C4-2B (cell line): ENCODE measurements at regions not wholly inside any gene's neighbourhood (a gene's known extent, or its start where the extent isn't known, plus 50 kb on each side); places are given as distances from the start of the nearest gene placed in this dataset.

Experiments used
- H3K27ac ChIP-seq: fragments of 450-650 bp; 2 replicates; pipeline ENCODE4 v1.5.1; 2017
- CTCF ChIP-seq: fragments of 450-650 bp; conservative IDR thresholded peaks from 2 replicates; pipeline ENCODE4 v1.5.1; 2017; ENCODE audit warnings: mild to moderate bottlenecking
- ZFX ChIP-seq: fragments of 450-650 bp; IDR thresholded peaks from 2 replicates; pipeline ENCODE4 v1.6.1; 2017

- peak; percentile 87 for TF ChIP-seq CTCF
- no peak for TF ChIP-seq ZFX
- no peak overlapping the region for H3K27ac ChIP-seq
These were observed 226.8 kb downstream of the LMX1A start for GRCh38 chr1:165129568-165130164.

GRCh38 chr1:165124772-165125171, 231.7 kb downstream of the LMX1A start:
- H3K27ac ChIP-seq, result no peak overlapping the region
- TF ChIP-seq CTCF, result no peak
- no peak for TF ChIP-seq ZFX

- TF ChIP-seq ZFX (no peak), CTCF (no peak)
- H3K27ac ChIP-seq, result no peak overlapping the region
These were observed 237.4 kb downstream of the LMX1A start for GRCh38 chr1:165119086-165119485.

DNA sequence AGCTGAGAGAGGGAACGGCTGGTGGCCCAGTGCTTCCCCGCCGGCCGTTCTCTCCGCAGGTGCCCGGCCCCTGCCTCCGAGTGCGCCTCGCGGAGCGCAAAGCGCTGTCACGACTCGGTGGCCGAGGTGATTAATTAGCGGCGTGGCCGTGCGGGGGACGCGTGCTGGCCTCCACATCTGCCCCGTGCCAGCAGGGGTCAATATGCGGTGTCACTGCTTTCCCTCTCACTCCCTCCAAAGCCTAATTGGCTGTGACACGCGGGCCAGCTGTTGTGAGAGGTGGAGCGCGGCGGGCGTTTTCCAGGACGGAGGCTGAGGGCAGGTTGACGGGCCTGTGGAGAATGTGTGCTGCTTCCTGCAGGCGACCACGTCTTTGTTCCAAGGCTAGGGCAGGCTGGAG, 239.0 kb downstream of the LMX1A start:
- no peak for TF ChIP-seq CTCF
- TF ChIP-seq ZFX, result no peak
- no peak overlapping the region for H3K27ac ChIP-seq

GRCh38 chr1:165116732-165117131, 239.8 kb downstream of the LMX1A start:
- TF ChIP-seq CTCF (no peak), ZFX (no peak)
- no peak overlapping the region for H3K27ac ChIP-seq

- no peak overlapping the region for H3K27ac ChIP-seq
- TF ChIP-seq ZFX, result no peak
- TF ChIP-seq CTCF, result no peak
These were observed 240.3 kb downstream of the LMX1A start for GRCh38 chr1:165116171-165116570.

- TF ChIP-seq CTCF (no peak), ZFX (no peak)
- no peak overlapping the region for H3K27ac ChIP-seq
These were observed 241.6 kb downstream of the LMX1A start for GRCh38 chr1:165114889-165115285.
